HL-60 (cell line): ENCODE measurements at regions not wholly inside any gene's neighbourhood (a gene's known extent, or its start where the extent isn't known, plus 50 kb on each side); places are given as distances from the start of the nearest gene placed in this dataset.

Experiments used
- DNase-seq, 2 experiments: peaks; one replicate each; pipeline ENCODE4 v3.0.0-alpha.2; 2010 to 2020; ENCODE audit warnings: low read depth in 1 of 2, low spot score in 1 of 2
- H3K27ac ChIP-seq: fragments of 250-450 bp; sonication (Bioruptor Pico); replicated peaks from 2 replicates; pipeline ENCODE4 v1.5.1; 2020; ENCODE audit warnings: mild to moderate bottlenecking, moderate library complexity
- H3K27me3 ChIP-seq: fragments of 250-450 bp; sonication (Bioruptor Pico); 2 replicates; pipeline ENCODE4 v1.5.1; 2021; ENCODE audit warnings: mild to moderate bottlenecking, moderate library complexity; ENCODE audit not compliant: insufficient read depth, poor library complexity, severe bottlenecking
- H3K4me3 ChIP-seq: replicated peaks from 2 replicates; pipeline ENCODE4 v1.5.1; 2011; ENCODE audit warnings: mild to moderate bottlenecking, control low read depth, low read length; ENCODE audit not compliant: insufficient read depth
- GABPA ChIP-seq: IDR thresholded peaks from 2 replicates; pipeline ENCODE4 v1.6.1; 2012; ENCODE audit warnings: low read depth
- POLR2AphosphoS5 ChIP-seq: IDR thresholded peaks from 2 replicates; pipeline ENCODE4 v1.6.1; 2012; ENCODE audit warnings: low read depth
- SPI1 ChIP-seq: IDR thresholded peaks from 2 replicates; pipeline ENCODE4 v1.6.1; 2012; ENCODE audit warnings: low read depth, mild to moderate bottlenecking, borderline replicate concordance
- TF ChIP-seq, protein P1 (sequence below): IDR thresholded peaks from one replicate; pipeline ENCODE4 v1.5.1; 2011; ENCODE audit warnings: low read length, control low read depth, inconsistent platforms; ENCODE audit not compliant: insufficient read depth
- TF ChIP-seq, protein P2 (sequence below): IDR thresholded peaks from 2 replicates; pipeline ENCODE4 v1.6.1; 2012; ENCODE audit warnings: low read depth; ENCODE audit not compliant: insufficient replicate concordance

DNA sequence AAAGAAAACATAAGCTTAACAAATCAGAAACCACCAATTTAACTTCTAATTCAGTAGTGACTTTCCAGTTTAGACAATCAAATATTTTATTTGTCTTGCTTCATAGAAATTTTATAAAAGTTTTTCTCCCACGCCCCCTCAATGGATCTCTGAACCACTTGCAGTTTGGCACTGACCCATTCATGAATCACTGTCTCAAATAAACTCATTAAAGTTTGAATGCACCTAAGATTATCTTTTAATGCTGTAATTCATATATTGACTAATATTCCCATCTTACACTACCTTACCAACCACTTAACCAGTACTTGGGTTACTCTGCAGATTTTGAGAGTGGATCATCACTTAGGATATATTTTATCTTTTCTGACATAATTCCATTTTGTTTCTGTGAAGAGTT, 880.2 kb downstream of the OTOL1 start:
- H3K4me3 ChIP-seq: no peak overlapping the region
- H3K27ac ChIP-seq: no peak overlapping the region
- no peak for TF ChIP-seq GABPA
- TF ChIP-seq, protein P1, sequence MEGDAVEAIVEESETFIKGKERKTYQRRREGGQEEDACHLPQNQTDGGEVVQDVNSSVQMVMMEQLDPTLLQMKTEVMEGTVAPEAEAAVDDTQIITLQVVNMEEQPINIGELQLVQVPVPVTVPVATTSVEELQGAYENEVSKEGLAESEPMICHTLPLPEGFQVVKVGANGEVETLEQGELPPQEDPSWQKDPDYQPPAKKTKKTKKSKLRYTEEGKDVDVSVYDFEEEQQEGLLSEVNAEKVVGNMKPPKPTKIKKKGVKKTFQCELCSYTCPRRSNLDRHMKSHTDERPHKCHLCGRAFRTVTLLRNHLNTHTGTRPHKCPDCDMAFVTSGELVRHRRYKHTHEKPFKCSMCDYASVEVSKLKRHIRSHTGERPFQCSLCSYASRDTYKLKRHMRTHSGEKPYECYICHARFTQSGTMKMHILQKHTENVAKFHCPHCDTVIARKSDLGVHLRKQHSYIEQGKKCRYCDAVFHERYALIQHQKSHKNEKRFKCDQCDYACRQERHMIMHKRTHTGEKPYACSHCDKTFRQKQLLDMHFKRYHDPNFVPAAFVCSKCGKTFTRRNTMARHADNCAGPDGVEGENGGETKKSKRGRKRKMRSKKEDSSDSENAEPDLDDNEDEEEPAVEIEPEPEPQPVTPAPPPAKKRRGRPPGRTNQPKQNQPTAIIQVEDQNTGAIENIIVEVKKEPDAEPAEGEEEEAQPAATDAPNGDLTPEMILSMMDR: no peak
- no peak for TF ChIP-seq POLR2AphosphoS5
- no peak for TF ChIP-seq SPI1
- TF ChIP-seq, protein P2, sequence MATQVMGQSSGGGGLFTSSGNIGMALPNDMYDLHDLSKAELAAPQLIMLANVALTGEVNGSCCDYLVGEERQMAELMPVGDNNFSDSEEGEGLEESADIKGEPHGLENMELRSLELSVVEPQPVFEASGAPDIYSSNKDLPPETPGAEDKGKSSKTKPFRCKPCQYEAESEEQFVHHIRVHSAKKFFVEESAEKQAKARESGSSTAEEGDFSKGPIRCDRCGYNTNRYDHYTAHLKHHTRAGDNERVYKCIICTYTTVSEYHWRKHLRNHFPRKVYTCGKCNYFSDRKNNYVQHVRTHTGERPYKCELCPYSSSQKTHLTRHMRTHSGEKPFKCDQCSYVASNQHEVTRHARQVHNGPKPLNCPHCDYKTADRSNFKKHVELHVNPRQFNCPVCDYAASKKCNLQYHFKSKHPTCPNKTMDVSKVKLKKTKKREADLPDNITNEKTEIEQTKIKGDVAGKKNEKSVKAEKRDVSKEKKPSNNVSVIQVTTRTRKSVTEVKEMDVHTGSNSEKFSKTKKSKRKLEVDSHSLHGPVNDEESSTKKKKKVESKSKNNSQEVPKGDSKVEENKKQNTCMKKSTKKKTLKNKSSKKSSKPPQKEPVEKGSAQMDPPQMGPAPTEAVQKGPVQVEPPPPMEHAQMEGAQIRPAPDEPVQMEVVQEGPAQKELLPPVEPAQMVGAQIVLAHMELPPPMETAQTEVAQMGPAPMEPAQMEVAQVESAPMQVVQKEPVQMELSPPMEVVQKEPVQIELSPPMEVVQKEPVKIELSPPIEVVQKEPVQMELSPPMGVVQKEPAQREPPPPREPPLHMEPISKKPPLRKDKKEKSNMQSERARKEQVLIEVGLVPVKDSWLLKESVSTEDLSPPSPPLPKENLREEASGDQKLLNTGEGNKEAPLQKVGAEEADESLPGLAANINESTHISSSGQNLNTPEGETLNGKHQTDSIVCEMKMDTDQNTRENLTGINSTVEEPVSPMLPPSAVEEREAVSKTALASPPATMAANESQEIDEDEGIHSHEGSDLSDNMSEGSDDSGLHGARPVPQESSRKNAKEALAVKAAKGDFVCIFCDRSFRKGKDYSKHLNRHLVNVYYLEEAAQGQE: no peak
- H3K27me3 ChIP-seq: no peaks in the 10 kb centered on the region
- DNase-seq: no peak

DNA sequence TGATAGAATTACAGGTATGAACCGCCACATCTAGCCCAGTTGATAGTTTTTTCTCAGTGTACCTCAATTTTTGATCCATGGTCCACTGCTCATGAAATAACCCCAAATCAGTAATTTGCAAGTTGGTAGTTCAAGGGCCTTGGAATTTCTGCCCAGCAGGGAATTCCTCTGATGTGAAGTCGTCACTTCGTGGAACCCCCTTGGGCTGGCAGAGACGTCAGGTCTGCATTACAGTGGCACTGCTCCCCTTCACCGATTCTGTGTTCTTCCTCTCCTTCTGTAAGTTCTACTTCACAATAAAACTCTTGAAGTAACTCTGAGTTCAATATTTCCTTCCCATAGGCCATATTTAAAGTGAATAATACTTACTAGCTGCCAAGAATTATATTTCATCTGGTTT, 881.0 kb downstream of the OTOL1 start:
- H3K4me3 ChIP-seq: no peak overlapping the region
- DNase-seq: no peak
- TF ChIP-seq, protein P2: no peak
- no peak for TF ChIP-seq POLR2AphosphoS5
- TF ChIP-seq, protein P1: no peak
- TF ChIP-seq GABPA: no peak
- no peak for TF ChIP-seq SPI1
- H3K27me3 ChIP-seq: no peaks in the 10 kb centered on the region
- H3K27ac ChIP-seq: no peak overlapping the region

DNA sequence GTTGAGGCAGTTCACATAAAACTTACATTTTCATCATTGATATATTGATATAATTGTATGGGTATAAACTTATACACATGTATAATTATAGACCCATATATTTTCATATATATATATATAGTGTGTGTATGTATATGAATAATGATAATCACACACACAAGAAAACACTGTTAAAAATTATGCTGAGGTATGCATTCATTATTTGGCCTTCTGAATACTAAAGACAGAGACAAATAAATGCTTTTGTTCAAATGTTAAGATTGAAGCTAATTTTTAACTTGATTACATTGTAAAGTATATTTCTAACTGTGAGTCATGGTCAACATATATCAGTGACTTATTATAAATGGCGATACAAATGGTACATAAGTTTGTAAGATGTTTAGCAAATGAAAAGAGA, 888.8 kb downstream of the OTOL1 start:
- no peak overlapping the region for H3K27ac ChIP-seq
- TF ChIP-seq, protein P2: no peak
- TF ChIP-seq GABPA (no peak), POLR2AphosphoS5 (no peak), SPI1 (no peak)
- TF ChIP-seq, protein P1: no peak
- H3K27me3 ChIP-seq: no peaks in the 10 kb centered on the region
- no peak overlapping the region for H3K4me3 ChIP-seq
- DNase-seq: no peak
